ENCODE measurements at regions not wholly inside any gene's neighbourhood (a gene's known extent, or its start where the extent isn't known, plus 50 kb on each side); places are given as distances from the start of the nearest gene placed in this dataset.

GRCh38 chr6:133799043-133799442, 89.9 kb upstream of the TCF21 start:
- TF ChIP-seq, protein P1, sequence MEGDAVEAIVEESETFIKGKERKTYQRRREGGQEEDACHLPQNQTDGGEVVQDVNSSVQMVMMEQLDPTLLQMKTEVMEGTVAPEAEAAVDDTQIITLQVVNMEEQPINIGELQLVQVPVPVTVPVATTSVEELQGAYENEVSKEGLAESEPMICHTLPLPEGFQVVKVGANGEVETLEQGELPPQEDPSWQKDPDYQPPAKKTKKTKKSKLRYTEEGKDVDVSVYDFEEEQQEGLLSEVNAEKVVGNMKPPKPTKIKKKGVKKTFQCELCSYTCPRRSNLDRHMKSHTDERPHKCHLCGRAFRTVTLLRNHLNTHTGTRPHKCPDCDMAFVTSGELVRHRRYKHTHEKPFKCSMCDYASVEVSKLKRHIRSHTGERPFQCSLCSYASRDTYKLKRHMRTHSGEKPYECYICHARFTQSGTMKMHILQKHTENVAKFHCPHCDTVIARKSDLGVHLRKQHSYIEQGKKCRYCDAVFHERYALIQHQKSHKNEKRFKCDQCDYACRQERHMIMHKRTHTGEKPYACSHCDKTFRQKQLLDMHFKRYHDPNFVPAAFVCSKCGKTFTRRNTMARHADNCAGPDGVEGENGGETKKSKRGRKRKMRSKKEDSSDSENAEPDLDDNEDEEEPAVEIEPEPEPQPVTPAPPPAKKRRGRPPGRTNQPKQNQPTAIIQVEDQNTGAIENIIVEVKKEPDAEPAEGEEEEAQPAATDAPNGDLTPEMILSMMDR (IDR thresholded peaks at IDR 0.05) = no peak

DNA sequence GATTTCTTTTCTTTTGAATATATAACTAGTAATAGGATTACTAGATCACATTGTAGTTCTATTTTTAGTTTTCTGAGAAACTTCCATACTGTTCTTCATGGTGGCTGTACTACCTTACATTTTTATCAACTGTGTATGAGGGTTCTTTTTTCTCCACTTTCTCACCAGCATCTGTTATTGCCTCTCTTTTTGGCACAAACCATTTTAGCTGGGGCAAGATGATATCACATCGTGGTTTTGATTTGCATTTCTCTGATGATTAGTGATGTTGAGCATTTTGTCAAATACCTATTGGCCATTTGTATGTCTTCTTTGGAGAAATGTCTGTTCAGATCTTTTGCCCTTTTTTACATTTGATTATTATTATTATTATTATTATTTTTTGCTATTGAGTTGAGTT, 86.1 kb upstream of the TCF21 start:
- TF ChIP-seq, protein P1 (IDR thresholded peaks at IDR 0.05) = no peak

GRCh38 chr6:133804265-133804664, 84.6 kb upstream of the TCF21 start:
- TF ChIP-seq, protein P1 (IDR thresholded peaks at IDR 0.05) = no peak

DNA sequence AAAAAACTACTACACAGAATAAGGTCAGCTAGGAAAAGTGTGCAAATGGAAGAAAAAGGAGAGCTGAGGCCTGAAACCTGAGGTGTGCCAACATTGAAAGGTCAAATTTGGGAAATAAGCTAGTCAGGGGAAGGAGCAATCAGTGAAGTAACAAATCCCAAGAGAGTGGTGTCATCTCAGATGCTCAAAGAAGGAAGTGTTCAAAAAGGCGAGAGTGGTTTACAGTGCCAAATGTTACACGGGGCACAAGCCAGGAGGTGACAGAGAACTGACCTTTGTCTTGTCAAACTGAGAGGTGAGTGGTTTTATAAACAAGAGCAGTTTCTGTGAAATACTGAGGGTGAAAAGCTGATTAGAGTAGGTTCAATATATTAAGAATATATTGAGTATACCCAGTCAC, 83.0 kb upstream of the TCF21 start:
- TF ChIP-seq, protein P1 (IDR thresholded peaks at IDR 0.05) = no peak

- TF ChIP-seq, protein P1 (IDR thresholded peaks at IDR 0.05) = no peak
These were observed 82.4 kb upstream of the TCF21 start for GRCh38 chr6:133806382-133807140.

DNA sequence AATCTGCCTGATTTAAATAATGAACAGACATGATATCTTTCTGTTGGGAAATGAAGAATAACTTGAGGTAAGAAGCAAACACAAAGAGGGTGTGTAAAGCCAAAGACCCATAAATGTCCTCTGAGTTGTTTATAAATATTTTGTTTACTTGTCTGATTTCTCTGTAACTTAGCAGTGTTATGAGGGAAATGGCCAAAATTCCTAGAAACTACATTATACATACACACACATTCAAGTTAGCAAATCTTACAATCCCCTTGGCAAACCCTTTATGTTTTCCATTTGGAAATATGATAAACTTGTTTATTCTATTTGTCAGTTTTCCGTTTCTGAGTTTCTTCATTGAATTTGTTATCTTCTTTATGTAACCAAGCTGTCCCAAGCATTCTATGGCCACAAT, 81.4 kb upstream of the TCF21 start:
- TF ChIP-seq, protein P1 (IDR thresholded peaks at IDR 0.05) = no peak

GRCh38 chr6:133809406-133809805, 79.5 kb upstream of the TCF21 start:
- TF ChIP-seq, protein P1 (IDR thresholded peaks at IDR 0.05) = no peak

GRCh38 chr6:133811557-133811956, 77.4 kb upstream of the TCF21 start:
- TF ChIP-seq, protein P1 (IDR thresholded peaks at IDR 0.05) = no peak
